Activated CD4-positive, alpha-beta T cell treated with anti-CD3 and anti-CD28 coated beads, Interleukin-2, amount 10 ng/mL, durations not matched to agents 24 days and 14 days (primary cell): ENCODE measurements at regions not wholly inside any gene's neighbourhood (a gene's known extent, or its start where the extent isn't known, plus 50 kb on each side); places are given as distances from the start of the nearest gene placed in this dataset.

Source experiments
- DNase-seq: peaks from one replicate; pipeline ENCODE4 v3.0.0; 2022
- H3K27ac Mint-ChIP-seq: one replicate; pipeline ENCODE4 v1.8.0; 2022; ENCODE audit warnings: mild to moderate bottlenecking, mixed read lengths
- H3K27me3 Mint-ChIP-seq: one replicate; pipeline ENCODE4 v1.8.0; 2022; ENCODE audit warnings: mixed read lengths
- H3K36me3 Mint-ChIP-seq: one replicate; pipeline ENCODE4 v1.8.0; 2022; ENCODE audit warnings: low read depth, mild to moderate bottlenecking, mixed read lengths
- H3K4me1 Mint-ChIP-seq: one replicate; pipeline ENCODE4 v1.8.0; 2021; ENCODE audit warnings: mixed read lengths
- H3K4me3 Mint-ChIP-seq: one replicate; pipeline ENCODE4 v1.8.0; 2022; ENCODE audit warnings: mild to moderate bottlenecking, moderate library complexity, mixed read lengths
- H3K9me3 Mint-ChIP-seq: one replicate; pipeline ENCODE4 v1.8.0; 2021; ENCODE audit warnings: mixed read lengths
- intact Hi-C: fragments of 100-400 bp; cut with micrococcal nuclease; formaldehyde crosslinking; loops from one replicate; pipeline ENCODE4 v1.15.1; 2023

DNA sequence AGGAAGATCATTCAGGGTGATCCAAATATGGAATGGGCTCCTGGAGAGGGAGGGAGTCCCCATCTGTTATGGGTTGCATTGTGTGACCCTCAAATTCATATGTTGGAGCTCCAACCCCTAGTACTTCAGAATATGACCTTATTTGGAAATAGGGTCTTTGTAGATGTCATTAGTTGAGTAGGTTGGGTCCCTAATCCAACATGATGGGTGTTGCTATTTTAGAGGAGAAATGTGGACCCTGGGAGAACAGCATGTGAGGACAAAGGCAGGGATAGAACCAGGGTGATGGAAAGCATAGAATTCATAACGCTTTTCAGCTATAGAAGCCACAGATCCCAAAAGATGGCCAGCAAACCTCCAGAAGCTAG is 91.5 kb upstream of the SMNDC1 start:
- peak overlapping the region; percentile 87 for H3K27ac Mint-ChIP-seq
- H3K4me1 Mint-ChIP-seq: peaks cover 56% of the 10 kb centered on the region
- no peak for DNase-seq
- peak overlapping the region; percentile 13 for H3K4me3 Mint-ChIP-seq
- no peaks in the 10 kb centered on the region for H3K9me3 Mint-ChIP-seq
- H3K36me3 Mint-ChIP-seq: no peaks in the 10 kb centered on the region
- intact Hi-C loops: no loop called here
- no peaks in the 10 kb centered on the region for H3K27me3 Mint-ChIP-seq

DNA sequence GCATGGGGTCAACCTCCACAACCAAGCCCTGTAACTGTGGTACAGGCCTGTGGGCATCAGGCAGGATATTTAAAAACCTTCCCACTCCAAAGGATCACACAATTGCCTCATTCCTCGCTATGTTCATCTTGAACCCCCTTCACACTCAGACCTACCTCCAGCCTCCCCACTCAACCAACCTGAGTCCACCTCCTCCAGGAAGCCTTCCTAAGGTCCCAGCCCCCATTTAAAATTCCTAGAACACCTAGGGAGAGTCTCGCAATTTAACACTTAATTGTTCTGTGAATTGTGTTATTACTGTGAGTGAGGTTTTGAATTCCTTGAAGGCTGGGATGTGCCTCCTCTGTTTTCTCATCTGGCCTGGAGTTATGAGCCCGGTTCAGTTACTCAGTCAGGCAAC is 93.1 kb upstream of the SMNDC1 start:
- Mint-ChIP-seq H3K9me3 (no peaks in the 10 kb centered on the region), H3K36me3 (no peaks in the 10 kb centered on the region), H3K4me3 (no peak overlapping the region), H3K27me3 (no peaks in the 10 kb centered on the region), H3K27ac (peak overlapping the region; percentile 52), H3K4me1 (peaks cover 51% of the 10 kb centered on the region)
- intact Hi-C loops: no loop called here
- DNase-seq: no peak

DNA sequence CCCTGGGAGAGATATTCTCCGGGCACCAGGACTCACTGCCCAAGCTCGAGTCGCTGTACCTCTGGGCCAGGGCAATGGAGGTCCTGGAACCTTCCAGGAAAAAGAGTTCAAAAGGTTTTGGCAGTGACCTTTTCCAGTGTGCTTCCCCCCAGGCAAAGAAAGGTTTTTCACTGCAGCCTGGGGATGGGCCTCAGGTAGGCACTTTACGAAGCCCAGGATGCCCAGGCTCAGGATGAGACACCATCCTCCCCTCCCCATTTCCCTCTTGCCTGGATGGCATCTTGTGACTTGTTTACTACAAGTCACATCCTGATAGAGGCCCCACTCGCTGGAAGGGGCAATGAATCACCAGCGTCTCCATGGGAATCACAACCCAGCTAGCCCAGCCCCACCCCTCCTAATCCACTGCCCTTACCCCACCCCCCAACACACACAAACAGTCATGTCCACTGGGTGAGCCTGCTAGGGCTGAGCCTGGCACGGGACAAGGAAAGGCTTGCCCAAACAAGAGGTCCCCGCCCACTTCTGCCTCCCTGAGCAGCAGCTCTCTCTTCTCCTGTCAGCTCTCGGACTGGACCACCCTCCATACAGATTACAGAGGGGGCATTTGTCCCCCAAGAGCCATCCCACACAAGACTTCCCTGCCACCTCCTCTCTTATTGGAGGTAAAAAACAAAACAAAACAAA is 93.8 kb upstream of the SMNDC1 start:
- peak overlapping the region; percentile 25 for H3K27ac Mint-ChIP-seq
- DNase-seq: no peak

DNA sequence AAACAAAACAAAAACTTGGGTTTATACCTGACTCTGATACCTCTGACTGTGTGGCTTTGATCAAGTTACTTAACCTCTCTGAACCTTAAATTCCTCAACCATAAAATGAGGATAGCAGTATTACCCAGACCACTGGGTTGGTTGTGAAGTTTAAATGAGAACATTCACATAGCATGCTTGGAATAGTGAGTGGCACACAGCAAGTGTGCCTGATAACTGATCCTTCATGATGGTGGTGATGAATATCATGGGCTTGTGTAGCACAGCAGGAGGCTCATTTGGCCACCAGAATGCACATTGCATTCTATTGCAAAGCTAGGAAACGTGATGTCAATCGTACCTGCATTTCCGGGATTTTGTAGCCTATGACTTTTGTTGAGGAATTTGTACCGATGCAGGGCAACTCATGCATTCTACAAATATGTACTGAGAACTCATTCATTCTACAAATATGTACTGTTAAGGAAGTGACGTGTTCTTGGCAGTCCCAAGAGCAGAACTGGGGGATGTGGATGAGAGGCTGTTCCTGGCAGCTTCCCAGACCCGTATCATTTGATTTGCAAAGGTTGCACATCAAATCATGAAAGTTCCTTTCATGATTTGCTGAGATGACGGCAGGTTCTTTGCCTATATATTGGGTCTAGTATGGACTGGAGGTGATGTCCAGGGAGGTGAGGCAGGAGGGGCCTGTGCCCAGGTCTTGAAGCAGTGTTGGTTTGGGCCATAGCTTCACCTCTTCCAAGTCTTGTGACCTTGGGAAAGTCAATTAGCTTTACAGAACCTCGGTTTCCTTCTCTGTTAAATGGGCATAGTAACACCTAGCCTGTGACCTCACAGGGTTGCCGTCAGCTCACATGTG is 94.6 kb upstream of the SMNDC1 start:
- intact Hi-C loops: no loop called here
- Mint-ChIP-seq H3K9me3 (no peaks in the 10 kb centered on the region), H3K36me3 (no peaks in the 10 kb centered on the region), H3K4me1 (peaks cover 38% of the 10 kb centered on the region), H3K27ac (peak overlapping the region; percentile 25), H3K27me3 (no peaks in the 10 kb centered on the region), H3K4me3 (no peak overlapping the region)
- no peak for DNase-seq

More for the DNA sequence above, 93.8 kb upstream of the SMNDC1 start:
- H3K27me3 Mint-ChIP-seq: no peaks in the 10 kb centered on the region
- H3K4me1 Mint-ChIP-seq: peaks cover 44% of the 10 kb centered on the region
- no peaks in the 10 kb centered on the region for H3K9me3 Mint-ChIP-seq
- H3K36me3 Mint-ChIP-seq: no peaks in the 10 kb centered on the region
- intact Hi-C loops: no loop called here
- no peak overlapping the region for H3K4me3 Mint-ChIP-seq

DNA sequence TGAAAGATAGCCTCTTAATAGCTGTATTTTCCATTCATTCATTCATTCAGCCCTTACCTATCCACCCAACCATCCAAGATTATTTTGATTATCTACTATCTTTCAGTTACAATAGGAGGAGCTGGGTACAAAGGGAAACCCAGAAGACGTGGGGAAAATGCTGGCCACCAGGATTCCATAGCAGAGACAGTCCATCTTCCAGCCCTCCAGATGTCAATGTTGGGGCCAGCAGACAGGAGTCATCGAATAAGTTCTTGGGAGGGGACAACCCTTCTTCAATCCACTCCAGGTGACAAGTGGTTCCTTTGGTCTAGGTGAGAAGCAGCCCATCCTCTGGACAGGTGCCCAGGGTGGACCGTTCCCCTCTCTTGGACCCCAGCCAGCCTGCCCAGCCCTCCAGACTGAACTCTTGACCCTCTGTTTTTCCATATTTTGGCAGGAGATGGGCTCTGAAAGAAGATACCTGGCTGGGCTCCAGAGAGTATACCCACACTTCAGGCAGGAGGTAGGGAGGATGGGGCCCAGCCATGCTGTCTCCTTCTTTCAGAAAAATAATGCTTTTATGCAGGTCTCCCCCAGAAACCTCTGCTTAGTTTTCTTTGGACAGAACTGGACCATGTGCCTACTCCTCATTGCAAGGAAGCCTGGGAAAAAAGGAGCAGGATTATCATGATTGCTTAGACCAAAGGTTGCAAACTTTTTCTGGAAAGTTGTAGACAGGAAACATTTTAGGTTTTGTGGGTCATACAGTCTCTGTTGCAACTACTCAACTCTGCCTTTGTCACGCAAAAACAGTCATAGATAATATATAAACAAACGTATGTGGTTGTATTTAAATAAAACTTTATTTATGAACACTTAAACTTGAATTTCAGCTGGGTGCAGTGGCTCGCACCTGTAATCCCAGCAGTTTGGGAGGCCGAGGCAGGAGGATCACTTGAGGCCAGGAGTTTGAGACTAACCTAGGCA is 95.5 kb upstream of the SMNDC1 start:
- DNase-seq: no peak
- H3K9me3 Mint-ChIP-seq: no peaks in the 10 kb centered on the region
- H3K36me3 Mint-ChIP-seq: no peaks in the 10 kb centered on the region
- H3K4me1 Mint-ChIP-seq: peaks cover 38% of the 10 kb centered on the region
- H3K4me3 Mint-ChIP-seq: no peak overlapping the region
- H3K27me3 Mint-ChIP-seq: no peaks in the 10 kb centered on the region
- intact Hi-C loops: no loop called here
- H3K27ac Mint-ChIP-seq: no peak overlapping the region

DNA sequence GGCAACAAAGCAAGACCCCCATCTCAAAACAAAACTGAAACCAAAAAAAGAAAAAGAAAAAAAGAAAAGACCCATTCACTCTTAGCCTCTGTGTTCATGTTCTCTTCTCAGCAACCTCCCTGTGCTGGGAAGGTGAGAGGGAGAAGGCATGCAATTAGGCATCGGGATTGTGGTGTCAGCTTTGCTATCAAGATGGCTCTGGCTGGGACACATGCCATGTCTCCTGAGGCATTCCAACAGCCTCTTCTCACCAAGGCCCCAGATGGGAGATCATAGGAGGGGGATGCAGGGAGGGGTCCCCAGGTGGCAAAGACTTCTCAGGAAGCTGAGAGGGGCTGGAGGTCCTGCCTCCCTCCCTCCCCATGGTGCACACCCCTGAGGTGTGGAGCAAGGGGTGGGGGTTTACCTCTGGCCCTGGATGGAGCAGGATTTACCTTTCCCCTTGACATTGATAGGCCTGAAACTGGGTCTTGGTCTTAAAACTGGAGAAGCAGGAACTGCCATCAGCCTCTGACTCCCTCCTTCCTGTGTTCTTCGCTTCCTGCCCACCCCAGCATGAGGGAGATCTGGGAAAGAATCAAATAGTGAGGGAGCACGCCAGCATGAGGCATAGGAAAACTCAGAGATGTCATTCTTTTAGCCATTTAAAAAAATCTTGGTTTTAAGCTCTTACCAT is 96.2 kb upstream of the DUSP5 start:
- Mint-ChIP-seq H3K4me1 (peaks cover 26% of the 10 kb centered on the region), H3K9me3 (no peaks in the 10 kb centered on the region), H3K36me3 (no peaks in the 10 kb centered on the region), H3K27me3 (peaks cover 3% of the 10 kb centered on the region), H3K27ac (no peak overlapping the region), H3K4me3 (no peak overlapping the region)
- intact Hi-C loops: no loop called here
- no peak for DNase-seq

DNA sequence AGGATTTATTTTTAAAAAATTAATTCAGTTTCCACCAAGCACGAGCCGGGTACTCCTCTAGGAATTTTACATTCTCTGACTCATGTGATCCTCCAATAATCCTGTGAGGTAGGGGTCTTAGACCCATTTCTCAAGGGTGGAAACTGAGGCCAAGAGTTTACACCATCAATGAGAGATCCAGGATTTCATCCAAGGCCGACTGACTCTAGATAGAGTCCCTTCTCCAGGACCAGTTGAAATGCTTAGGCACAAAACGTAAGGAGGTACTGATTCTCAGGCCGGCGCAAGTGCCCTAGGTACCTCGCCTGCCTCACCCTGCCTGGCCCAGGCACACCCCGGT is 95.7 kb upstream of the DUSP5 start:
- Mint-ChIP-seq H3K4me3 (no peak overlapping the region), H3K4me1 (peaks cover 26% of the 10 kb centered on the region), H3K27ac (no peak overlapping the region), H3K36me3 (no peaks in the 10 kb centered on the region), H3K27me3 (peaks cover 6% of the 10 kb centered on the region), H3K9me3 (no peaks in the 10 kb centered on the region)
- intact Hi-C loops: no loop called here
- no peak for DNase-seq

DNA sequence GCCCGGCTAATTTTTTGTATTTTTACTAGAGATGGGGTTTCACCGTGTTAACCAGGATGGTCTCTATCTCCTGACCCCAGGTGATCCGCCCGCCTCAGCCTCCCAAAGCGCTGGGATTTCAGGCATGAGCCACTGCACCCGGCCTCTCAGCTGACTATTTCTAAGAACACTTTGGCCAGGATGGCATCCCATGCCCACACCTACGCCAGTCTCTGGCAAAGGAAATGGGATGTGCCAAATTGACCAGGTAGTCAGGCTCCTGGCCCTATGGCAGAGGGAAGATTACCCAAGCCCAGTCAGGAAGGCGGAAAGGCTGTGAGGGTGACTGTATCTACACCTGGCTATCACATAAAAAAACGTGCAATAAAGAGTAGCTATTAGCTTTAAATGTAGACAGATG is 94.1 kb upstream of the DUSP5 start:
- Mint-ChIP-seq H3K27me3 (peaks cover 6% of the 10 kb centered on the region), H3K27ac (no peak overlapping the region), H3K4me1 (peaks cover 30% of the 10 kb centered on the region), H3K4me3 (no peak overlapping the region), H3K9me3 (no peaks in the 10 kb centered on the region), H3K36me3 (no peaks in the 10 kb centered on the region)
- no peak for DNase-seq
- intact Hi-C loops: no loop called here

DNA sequence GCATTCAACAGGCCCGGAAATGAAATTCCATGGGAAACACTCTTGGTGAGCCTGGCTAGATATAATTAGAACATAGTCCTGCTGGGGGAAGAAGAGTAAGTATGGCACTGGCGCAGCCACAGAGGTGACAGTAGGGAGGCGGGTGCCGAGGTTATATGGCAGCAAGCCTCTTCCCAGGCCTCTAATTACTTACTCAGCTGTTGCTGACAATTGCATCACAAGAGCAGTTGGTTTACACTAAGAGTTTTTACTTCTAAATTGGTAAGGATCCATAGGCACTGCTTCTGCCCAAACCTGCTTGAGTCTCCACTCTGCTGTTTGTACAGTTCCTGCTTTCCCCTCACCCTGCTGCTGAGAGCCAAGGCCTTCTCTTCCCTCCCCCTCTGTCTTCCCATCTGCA is 93.3 kb upstream of the DUSP5 start:
- Mint-ChIP-seq H3K27ac (no peak overlapping the region), H3K4me3 (no peak overlapping the region), H3K9me3 (no peaks in the 10 kb centered on the region), H3K36me3 (no peaks in the 10 kb centered on the region), H3K27me3 (peaks cover 6% of the 10 kb centered on the region), H3K4me1 (peaks cover 33% of the 10 kb centered on the region)
- intact Hi-C loops: no loop called here
- DNase-seq: no peak

DNA sequence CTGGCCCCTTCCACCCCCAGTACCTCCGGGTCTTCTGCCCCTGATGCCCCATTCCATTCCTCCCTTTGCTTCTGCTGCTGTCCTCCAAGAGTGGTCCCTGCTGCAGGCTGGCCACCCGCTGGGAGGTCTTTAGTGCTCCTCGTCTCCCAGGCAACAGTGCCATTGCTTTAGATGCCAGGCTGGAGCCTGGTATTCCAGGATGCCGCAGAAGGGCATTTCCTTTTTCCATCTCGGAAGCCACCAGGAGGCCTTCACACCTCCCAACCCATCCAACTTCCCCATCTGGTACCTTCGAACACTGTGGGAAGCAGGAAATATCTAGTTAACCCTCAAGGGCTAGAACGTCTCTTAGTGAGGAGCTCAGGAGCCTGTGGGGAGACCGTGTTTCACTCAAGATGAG is 92.9 kb upstream of the DUSP5 start:
- Mint-ChIP-seq H3K36me3 (no peaks in the 10 kb centered on the region), H3K9me3 (no peaks in the 10 kb centered on the region), H3K27ac (no peak overlapping the region), H3K4me1 (peaks cover 36% of the 10 kb centered on the region), H3K4me3 (no peak overlapping the region), H3K27me3 (peaks cover 6% of the 10 kb centered on the region)
- intact Hi-C loops: no loop called here
- no peak for DNase-seq

DNA sequence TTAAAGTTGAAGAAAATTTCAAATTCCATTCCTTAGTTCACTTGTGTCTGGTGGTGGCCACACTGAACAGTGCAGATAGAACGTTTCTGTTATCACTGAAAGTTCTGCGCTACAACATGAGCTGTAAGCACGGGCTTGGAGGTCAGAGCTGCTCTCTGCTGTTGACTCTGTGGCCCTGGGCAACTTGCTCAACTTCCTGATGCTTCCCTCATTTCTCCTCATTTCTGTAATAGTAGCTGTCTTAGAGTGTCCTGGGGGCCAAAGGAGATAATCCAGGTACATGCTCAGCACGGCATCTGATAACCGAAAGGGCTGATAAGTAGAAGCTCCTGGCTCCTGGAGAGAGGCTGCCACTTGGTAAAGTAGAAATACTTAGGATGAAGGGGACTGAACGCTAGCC is 92.3 kb upstream of the DUSP5 start:
- no peak for DNase-seq
- no peaks in the 10 kb centered on the region for H3K9me3 Mint-ChIP-seq
- H3K4me3 Mint-ChIP-seq: no peak overlapping the region
- H3K4me1 Mint-ChIP-seq: peaks cover 38% of the 10 kb centered on the region
- no peak overlapping the region for H3K27ac Mint-ChIP-seq
- H3K27me3 Mint-ChIP-seq: peaks cover 6% of the 10 kb centered on the region
- H3K36me3 Mint-ChIP-seq: no peaks in the 10 kb centered on the region
- intact Hi-C loops: no loop called here

DNA sequence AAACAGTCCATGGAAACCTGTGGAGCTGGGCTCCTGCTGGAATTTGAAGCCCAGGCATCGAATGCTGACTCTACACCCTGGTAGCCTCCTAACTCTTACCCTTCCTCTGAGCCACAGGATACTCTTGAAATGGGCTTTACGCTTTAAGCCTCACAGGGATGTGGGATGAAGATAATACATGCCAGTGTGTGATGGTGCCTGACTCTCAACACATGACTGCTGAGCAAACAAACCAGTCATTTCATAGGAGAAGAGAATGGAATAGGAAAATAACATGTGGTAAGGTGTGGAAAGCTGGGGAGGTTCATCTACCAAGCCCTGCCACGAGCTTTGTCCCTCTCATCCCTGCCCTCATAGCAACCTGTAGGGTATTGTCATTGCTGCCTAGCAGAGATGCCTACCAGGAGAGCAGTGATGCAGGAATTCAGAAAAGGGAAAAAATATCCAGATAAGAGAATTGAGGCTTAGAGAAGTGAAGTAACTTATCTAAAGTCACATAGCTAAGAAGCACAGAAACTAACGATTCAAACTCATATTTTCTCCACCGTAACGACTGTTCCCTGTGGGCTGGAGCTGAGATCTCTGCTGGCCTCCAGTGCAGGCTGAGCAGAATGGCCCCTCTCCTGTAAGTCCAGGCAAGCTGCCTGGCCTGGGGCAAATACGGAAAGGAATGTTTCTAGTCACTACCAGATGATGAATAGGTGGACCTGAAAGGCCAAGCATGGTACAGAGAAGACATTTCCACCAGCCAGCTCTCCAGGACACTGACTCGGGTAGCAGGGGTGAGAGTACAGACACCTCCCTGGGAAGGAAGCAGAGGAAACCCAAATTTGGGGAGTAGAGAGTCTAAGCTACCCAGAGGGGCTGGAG is 90.2 kb upstream of the DUSP5 start:
- Mint-ChIP-seq H3K4me1 (peaks cover 41% of the 10 kb centered on the region), H3K9me3 (no peaks in the 10 kb centered on the region), H3K4me3 (no peak overlapping the region), H3K27ac (peak overlapping the region; percentile 19), H3K27me3 (peaks cover 6% of the 10 kb centered on the region), H3K36me3 (no peaks in the 10 kb centered on the region)
- intact Hi-C loops: loop anchor here (2.0 kb wide), 1 partner anchor 13 kb away; no protein-coding TSS in a partner anchor
- no peak for DNase-seq
